Breast epithelium (tissue), 4 donors: ENCODE measurements at regions not wholly inside any gene's neighbourhood (a gene's known extent, or its start where the extent isn't known, plus 50 kb on each side); places are given as distances from the start of the nearest gene placed in this dataset.

Source experiments
- DNase-seq, 2 donors: peaks; one replicate each; pipeline ENCODE4 v3.0.0-alpha.2; 2019; ENCODE audit warnings: low spot score in 2 of 2
- H3K27ac ChIP-seq, 2 donors: fragments of 200-600 bp; sonication (generic) in 1 of 2; one replicate each; pipeline ENCODE4 v1.5.1; 2016 to 2019; ENCODE audit warnings: mild to moderate bottlenecking in 1 of 2
- H3K27me3 ChIP-seq, 2 donors: fragments of 200-600 bp; sonication (generic) in 1 of 2; one replicate each; pipeline versions ENCODE4 v1.5.1 to v1.6.0; 2017 to 2019; ENCODE audit warnings: control low read depth in 1 of 2, mild to moderate bottlenecking in 1 of 2
- H3K36me3 ChIP-seq: fragments of 200-600 bp; one replicate; pipeline ENCODE4 v1.5.1; 2019
- H3K4me1 ChIP-seq, 2 donors: fragments of 200-600 bp; sonication (generic); one replicate each; pipeline ENCODE4 v1.5.1; 2016 to 2019; ENCODE audit warnings: control low read depth in 1 of 2
- H3K4me3 ChIP-seq, 3 donors: fragments of 200-600 bp; sonication (generic); 1 replicate in 2 of 3; 2 replicates in 1 of 3; pipeline ENCODE4 v1.5.1; 2016 to 2019; ENCODE audit warnings: mild to moderate bottlenecking in 3 of 3, moderate library complexity in 2 of 3
- H3K9me3 ChIP-seq, 2 donors: fragments of 200-600 bp; sonication (generic) in 1 of 2; one replicate each; pipeline ENCODE4 v1.5.1; 2016 to 2019; ENCODE audit warnings: control low read depth in 1 of 2
- POLR2A ChIP-seq: fragments of 450-650 bp; IDR thresholded peaks from one replicate; pipeline ENCODE4 v1.6.1; 2016; ENCODE audit warnings: antibody characterized with exemption, mild to moderate bottlenecking, moderate library complexity
- POLR2AphosphoS5 ChIP-seq, 3 donors: sonication (generic); formaldehyde crosslinking; IDR thresholded peaks; one replicate each; pipeline ENCODE4 v1.6.1; 2017; ENCODE audit warnings: antibody characterized with exemption in 3 of 3
- intact Hi-C: fragments of 100-400 bp; cut with DNase I; formaldehyde crosslinking; loops from one replicate; pipeline ENCODE4 v1.15.1; 2023; ENCODE audit warnings: low total_unique reads
- TF ChIP-seq, protein P1 (sequence below), 3 donors: fragments of 450-650 bp; IDR thresholded peaks; one replicate each; pipeline ENCODE4 v1.5.1; 2016 to 2017; ENCODE audit warnings: antibody characterized with exemption in 3 of 3, mild to moderate bottlenecking in 3 of 3, moderate library complexity in 3 of 3

DNA sequence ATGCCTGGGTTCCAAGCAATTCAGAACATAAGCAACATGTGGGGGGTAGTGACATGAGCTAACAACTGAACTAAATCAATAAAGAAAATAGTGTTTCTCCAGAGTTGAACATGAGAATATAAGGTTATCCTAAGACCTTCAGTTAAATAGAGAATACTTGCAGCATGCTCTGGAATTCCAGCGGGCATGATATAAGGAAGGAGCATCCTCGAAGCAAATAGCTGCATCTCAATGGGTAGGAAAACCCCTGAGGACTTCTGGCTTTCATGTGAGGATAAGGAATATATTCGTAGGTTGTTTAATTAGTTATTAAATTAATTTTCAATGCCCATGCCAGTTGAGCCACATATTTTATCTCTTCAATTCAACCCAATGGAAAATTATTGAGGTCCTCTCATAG lies 631.2 kb upstream of the EPHA7 start:
- intact Hi-C loops = no loop called here
- no peak overlapping the region for H3K27ac ChIP-seq
- H3K36me3 ChIP-seq = no peaks in the 10 kb centered on the region
- TF ChIP-seq, protein P1, sequence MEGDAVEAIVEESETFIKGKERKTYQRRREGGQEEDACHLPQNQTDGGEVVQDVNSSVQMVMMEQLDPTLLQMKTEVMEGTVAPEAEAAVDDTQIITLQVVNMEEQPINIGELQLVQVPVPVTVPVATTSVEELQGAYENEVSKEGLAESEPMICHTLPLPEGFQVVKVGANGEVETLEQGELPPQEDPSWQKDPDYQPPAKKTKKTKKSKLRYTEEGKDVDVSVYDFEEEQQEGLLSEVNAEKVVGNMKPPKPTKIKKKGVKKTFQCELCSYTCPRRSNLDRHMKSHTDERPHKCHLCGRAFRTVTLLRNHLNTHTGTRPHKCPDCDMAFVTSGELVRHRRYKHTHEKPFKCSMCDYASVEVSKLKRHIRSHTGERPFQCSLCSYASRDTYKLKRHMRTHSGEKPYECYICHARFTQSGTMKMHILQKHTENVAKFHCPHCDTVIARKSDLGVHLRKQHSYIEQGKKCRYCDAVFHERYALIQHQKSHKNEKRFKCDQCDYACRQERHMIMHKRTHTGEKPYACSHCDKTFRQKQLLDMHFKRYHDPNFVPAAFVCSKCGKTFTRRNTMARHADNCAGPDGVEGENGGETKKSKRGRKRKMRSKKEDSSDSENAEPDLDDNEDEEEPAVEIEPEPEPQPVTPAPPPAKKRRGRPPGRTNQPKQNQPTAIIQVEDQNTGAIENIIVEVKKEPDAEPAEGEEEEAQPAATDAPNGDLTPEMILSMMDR (IDR thresholded peaks at IDR 0.05) = no peak
- no peak for TF ChIP-seq POLR2A
- no peak for TF ChIP-seq POLR2AphosphoS5 (IDR thresholded peaks at IDR 0.05)
- H3K9me3 ChIP-seq = no peaks in the 10 kb centered on the region
- H3K27me3 ChIP-seq = no peaks in the 10 kb centered on the region
- H3K4me1 ChIP-seq = no peaks in the 10 kb centered on the region
- no peak for DNase-seq
- no peak overlapping the region for H3K4me3 ChIP-seq

DNA sequence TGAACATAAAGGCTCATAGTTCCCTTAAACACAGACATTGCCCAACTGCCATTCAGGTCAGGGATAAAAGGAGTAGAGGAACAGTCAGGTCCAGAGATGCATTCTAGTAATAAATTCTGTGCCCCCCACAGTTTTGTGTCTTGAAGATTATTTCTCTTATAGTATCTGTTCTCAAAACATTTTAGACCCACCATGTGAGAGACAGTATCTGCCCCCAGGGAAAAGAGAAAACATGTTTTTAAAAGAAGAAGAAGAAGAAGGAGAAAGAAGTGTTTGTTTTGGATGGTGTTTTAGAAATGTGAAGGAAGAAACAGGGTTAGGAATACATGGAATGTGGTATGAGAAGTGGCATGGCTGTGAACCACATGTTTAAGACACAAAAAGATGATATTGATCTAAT lies 629.6 kb upstream of the EPHA7 start:
- DNase-seq = no peak
- no peak overlapping the region for H3K4me3 ChIP-seq
- no peaks in the 10 kb centered on the region for H3K36me3 ChIP-seq
- H3K9me3 ChIP-seq = no peaks in the 10 kb centered on the region
- H3K27ac ChIP-seq = no peak overlapping the region
- intact Hi-C loops = loop anchor here (5.0 kb wide), 1 partner anchor 1637 kb away; no protein-coding TSS in a partner anchor
- H3K27me3 ChIP-seq = no peaks in the 10 kb centered on the region
- H3K4me1 ChIP-seq = no peaks in the 10 kb centered on the region
- TF ChIP-seq, protein P1 (IDR thresholded peaks at IDR 0.05) = no peak
- no peak for TF ChIP-seq POLR2AphosphoS5 (IDR thresholded peaks at IDR 0.05)
- TF ChIP-seq POLR2A = no peak

DNA sequence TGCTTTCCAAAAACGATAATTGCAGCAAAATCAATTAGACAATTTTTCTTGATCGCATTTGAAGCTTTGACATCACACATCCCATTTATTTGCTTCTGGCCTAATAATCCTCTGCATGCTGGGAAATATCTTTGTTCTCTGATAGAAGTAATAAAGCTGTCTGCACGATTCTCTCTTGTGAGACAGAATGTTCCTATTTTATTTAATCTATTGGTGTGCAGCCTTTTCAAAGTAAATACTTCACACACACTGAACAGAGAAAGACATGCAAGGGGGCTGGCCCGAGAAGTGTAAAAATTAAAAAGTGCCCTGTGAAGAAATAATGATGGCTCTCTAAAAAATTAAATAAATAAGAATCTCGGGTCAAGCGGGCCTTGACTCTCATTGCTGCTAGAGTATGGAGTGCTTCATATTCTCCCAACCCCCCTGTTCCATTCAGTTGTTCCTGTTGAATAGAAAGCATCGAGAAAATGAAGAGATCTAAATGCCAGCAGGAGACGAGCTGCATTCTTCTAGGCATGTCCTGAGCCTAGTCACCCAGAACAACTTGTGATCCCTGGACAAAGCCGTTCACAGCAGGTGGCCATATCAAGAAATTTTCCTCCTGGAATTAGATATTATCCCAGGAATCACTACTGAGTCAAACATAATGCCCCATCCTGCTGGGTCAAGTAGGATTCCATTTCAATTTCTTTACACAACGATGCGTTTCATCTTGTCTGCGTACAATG lies 625.9 kb upstream of the EPHA7 start:
- no peak overlapping the region for H3K4me3 ChIP-seq
- intact Hi-C loops = loop anchor here (5.0 kb wide), 1 partner anchor 1633 kb away; no protein-coding TSS in a partner anchor
- no peak for DNase-seq
- no peaks in the 10 kb centered on the region for H3K9me3 ChIP-seq
- H3K27ac ChIP-seq = no peak overlapping the region
- H3K27me3 ChIP-seq = no peaks in the 10 kb centered on the region
- H3K36me3 ChIP-seq = no peaks in the 10 kb centered on the region
- no peaks in the 10 kb centered on the region for H3K4me1 ChIP-seq
- TF ChIP-seq POLR2A = no peak
- TF ChIP-seq POLR2AphosphoS5 (IDR thresholded peaks at IDR 0.05) = no peak
- TF ChIP-seq, protein P1 (IDR thresholded peaks at IDR 0.05) = no peak

DNA sequence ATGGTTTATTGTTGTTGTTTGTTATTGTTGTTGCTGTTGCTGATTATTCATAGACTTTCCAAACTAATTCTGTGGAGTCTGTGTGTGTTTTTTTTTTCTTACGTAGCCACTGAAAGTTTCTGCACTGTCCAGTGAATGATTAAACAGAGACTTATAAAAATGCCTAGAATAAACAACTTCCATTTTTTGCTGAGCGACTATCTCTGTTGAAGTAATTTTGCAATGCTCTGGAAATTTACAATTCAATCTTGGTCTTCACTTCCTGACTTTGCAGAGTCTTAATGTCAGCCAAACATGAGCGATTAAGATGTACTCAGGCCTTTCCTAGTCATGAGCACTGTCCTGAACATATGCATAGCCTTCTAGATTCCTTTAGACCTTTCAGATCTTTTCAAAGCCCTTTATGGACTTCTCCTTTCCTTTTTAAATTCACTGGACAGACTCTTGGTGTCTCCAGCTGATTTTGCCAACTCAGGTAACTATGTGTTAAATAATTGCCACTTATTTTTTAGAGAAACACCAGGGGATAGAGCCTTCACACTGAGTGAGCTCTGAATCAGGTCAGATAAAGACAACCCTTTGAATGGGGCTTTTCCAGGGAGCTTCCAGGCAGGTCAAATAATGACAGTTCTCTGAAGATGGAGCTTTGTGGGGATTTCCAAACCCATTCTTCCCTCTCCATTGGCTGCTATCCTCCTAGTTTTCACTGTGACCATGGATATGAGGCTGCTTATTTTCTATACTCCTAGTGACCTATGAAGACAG lies 622.8 kb upstream of the EPHA7 start:
- Histone ChIP-seq H3K9me3 (peaks cover 1% of the 10 kb centered on the region in 2 donors), H3K27ac (no peak overlapping the region), H3K27me3 (no peaks in the 10 kb centered on the region), H3K4me1 (no peaks in the 10 kb centered on the region), H3K4me3 (no peak overlapping the region), H3K36me3 (no peaks in the 10 kb centered on the region)
- intact Hi-C loops = no loop called here
- DNase-seq = no peak
- TF ChIP-seq, protein P1 (IDR thresholded peaks at IDR 0.05) = no peak
- TF ChIP-seq POLR2A = no peak
- no peak for TF ChIP-seq POLR2AphosphoS5 (IDR thresholded peaks at IDR 0.05)

DNA sequence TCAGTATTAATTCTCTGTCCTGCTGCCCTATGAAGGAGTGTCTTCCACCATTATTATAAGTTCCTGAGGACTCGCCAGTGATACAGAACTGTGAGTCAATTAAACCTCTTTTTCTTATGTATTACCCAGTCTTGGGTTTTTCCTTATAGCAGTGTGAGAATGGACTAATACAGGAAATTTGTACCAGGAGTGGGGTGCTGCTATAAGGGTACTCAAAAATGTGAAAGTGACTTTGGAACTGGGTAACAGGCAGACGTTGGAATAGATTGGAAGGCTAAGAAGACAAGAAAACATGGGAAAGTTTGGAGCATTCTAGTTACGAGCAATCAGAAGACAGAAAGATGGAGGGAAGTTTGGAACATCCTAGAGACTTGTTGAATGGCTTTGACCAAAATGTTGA lies 616.7 kb upstream of the EPHA7 start:
- Histone ChIP-seq H3K4me1 (no peaks in the 10 kb centered on the region), H3K27me3 (no peaks in the 10 kb centered on the region), H3K4me3 (no peak overlapping the region), H3K27ac (no peak overlapping the region), H3K9me3 (peaks cover 7 to 16% of the 10 kb centered on the region in 2 donors), H3K36me3 (no peaks in the 10 kb centered on the region)
- TF ChIP-seq, protein P1 (IDR thresholded peaks at IDR 0.05) = no peak
- no peak for TF ChIP-seq POLR2A
- TF ChIP-seq POLR2AphosphoS5 (IDR thresholded peaks at IDR 0.05) = no peak
- no peak for DNase-seq
- intact Hi-C loops = no loop called here
